ENCODE measurements at regions not wholly inside any gene's neighbourhood (a gene's known extent, or its start where the extent isn't known, plus 50 kb on each side); places are given as distances from the start of the nearest gene placed in this dataset.

DNA sequence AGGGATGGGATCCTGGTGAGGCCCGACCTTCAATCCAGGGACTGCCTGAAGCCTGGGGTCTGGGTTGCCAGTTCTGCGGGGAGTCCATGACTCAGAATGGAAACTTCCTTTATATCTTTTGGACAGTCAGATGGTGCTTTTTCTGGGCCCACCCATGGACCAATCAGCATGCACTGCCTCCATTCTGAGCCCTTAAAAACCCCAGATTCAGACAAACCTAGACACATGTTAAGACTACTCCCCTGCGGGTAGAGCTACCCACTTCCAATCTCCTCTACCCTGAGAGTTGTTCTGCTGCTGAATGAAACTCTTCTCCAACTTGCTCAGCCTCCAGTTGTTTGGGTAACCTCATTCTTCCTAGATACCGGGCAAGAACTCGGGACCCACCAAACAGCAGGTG is 1315.2 kb upstream of the MIR17HG start:
- H4K20me1 ChIP-seq (ENCODE audit: control insufficient read depth, insufficient read depth, low read depth, low read length), result no peaks in the 10 kb centered on the region
- H3K9me3 ChIP-seq (ENCODE audit: control insufficient read depth, insufficient read depth, low read length), result no peaks in the 10 kb centered on the region; the same call in 1 of the 2 replicates
- no peak overlapping the region for H3K4me3 ChIP-seq (ENCODE audit: low read length)
- H3K9me2 ChIP-seq (replicated peaks; ENCODE audit: control insufficient read depth, low read length), result no peaks in the 10 kb centered on the region
- H3K27ac ChIP-seq (ENCODE audit: low read depth, low read length), result no peak overlapping the region
- no peaks in the 10 kb centered on the region for H3K79me2 ChIP-seq (ENCODE audit: control insufficient read depth, low read length)
- H3K4me1 ChIP-seq (ENCODE audit: control insufficient read depth, low read length), result no peaks in the 10 kb centered on the region
- H3F3A ChIP-seq (ENCODE audit: control insufficient read depth, insufficient read depth), result no peaks in the 10 kb centered on the region
- no peaks in the 10 kb centered on the region for H3K27me3 ChIP-seq (ENCODE audit: control insufficient read depth, low read length)
- H3K4me2 ChIP-seq (ENCODE audit: low read length), result no peak overlapping the region
- no peaks in the 10 kb centered on the region for H3K36me3 ChIP-seq (ENCODE audit: control insufficient read depth, low read length)
- TF ChIP-seq EZH2phosphoT487 (IDR thresholded peaks at IDR 0.05; ENCODE audit: borderline replicate concordance, low read length) (no peak), CTCF (IDR thresholded peaks at IDR 0.05; ENCODE audit: low read depth, low read length, poor library complexity, severe bottlenecking) (no peak)

- Histone ChIP-seq H3K27ac (ENCODE audit: low read depth, low read length) (no peak overlapping the region), H3K9me3 (ENCODE audit: control insufficient read depth, insufficient read depth, low read length) (no peaks in the 10 kb centered on the region; the same call in 1 of the 2 replicates), H3K27me3 (ENCODE audit: control insufficient read depth, low read length) (no peaks in the 10 kb centered on the region), H3K4me1 (ENCODE audit: control insufficient read depth, low read length) (no peaks in the 10 kb centered on the region), H3F3A (ENCODE audit: control insufficient read depth, insufficient read depth) (no peaks in the 10 kb centered on the region), H3K79me2 (ENCODE audit: control insufficient read depth, low read length) (no peaks in the 10 kb centered on the region), H3K4me2 (ENCODE audit: low read length) (no peak overlapping the region), H3K36me3 (ENCODE audit: control insufficient read depth, low read length) (no peaks in the 10 kb centered on the region), H4K20me1 (ENCODE audit: control insufficient read depth, insufficient read depth, low read depth, low read length) (no peaks in the 10 kb centered on the region), H3K4me3 (ENCODE audit: low read length) (no peak overlapping the region), H3K9me2 (replicated peaks; ENCODE audit: control insufficient read depth, low read length) (no peaks in the 10 kb centered on the region)
- no peak for TF ChIP-seq CTCF (IDR thresholded peaks at IDR 0.05; ENCODE audit: low read depth, low read length, poor library complexity, severe bottlenecking)
- TF ChIP-seq EZH2phosphoT487 (IDR thresholded peaks at IDR 0.05; ENCODE audit: borderline replicate concordance, low read length), result no peak
These were observed 1314.5 kb upstream of the MIR17HG start for GRCh38 chr13:90032841-90033493.

DNA sequence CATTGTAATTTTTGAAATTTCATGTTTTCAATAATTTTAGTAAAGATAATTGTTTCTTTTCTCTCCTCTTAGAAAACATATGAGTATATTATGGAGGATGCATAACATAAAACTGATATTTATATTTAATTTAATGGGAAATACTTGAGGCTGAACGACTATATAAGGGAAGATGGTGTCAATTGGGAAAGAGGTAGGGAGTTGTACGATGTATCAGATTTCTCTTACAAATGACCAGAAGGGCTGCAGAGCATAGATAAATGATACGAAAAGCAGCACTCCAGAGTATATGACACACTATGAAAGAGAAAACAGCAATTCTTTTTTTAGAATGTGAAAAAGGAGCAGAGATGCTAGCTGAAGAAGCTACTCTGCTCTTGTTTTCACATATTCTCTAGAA is 1308.0 kb upstream of the MIR17HG start:
- Histone ChIP-seq H3K36me3 (ENCODE audit: control insufficient read depth, low read length) (no peaks in the 10 kb centered on the region), H3K4me3 (ENCODE audit: low read length) (no peak overlapping the region), H4K20me1 (ENCODE audit: control insufficient read depth, insufficient read depth, low read depth, low read length) (no peaks in the 10 kb centered on the region), H3K4me2 (ENCODE audit: low read length) (no peak overlapping the region), H3K27me3 (ENCODE audit: control insufficient read depth, low read length) (no peaks in the 10 kb centered on the region), H3K4me1 (ENCODE audit: control insufficient read depth, low read length) (no peaks in the 10 kb centered on the region), H3F3A (ENCODE audit: control insufficient read depth, insufficient read depth) (no peaks in the 10 kb centered on the region), H3K9me2 (replicated peaks; ENCODE audit: control insufficient read depth, low read length) (no peaks in the 10 kb centered on the region), H3K9me3 (ENCODE audit: control insufficient read depth, insufficient read depth, low read length) (no peaks in the 10 kb centered on the region), H3K79me2 (ENCODE audit: control insufficient read depth, low read length) (no peaks in the 10 kb centered on the region), H3K27ac (ENCODE audit: low read depth, low read length) (no peak overlapping the region)
- no peak for TF ChIP-seq CTCF (IDR thresholded peaks at IDR 0.05; ENCODE audit: low read depth, low read length, poor library complexity, severe bottlenecking)
- no peak for TF ChIP-seq EZH2phosphoT487 (IDR thresholded peaks at IDR 0.05; ENCODE audit: borderline replicate concordance, low read length)
